Glutamatergic neuron (in vitro differentiated cells): ENCODE measurements at regions not wholly inside any gene's neighbourhood (a gene's known extent, or its start where the extent isn't known, plus 50 kb on each side); places are given as distances from the start of the nearest gene placed in this dataset.

Experiments
- DNase-seq: peaks from one replicate; pipeline ENCODE4 v3.0.0; 2022
- H3K27ac Mint-ChIP-seq: one replicate; pipeline ENCODE4 v1.8.0; 2020; ENCODE audit warnings: mild to moderate bottlenecking, mixed read lengths, inconsistent platforms; ENCODE audit not compliant: unreplicated experiment
- H3K27me3 Mint-ChIP-seq: one replicate; pipeline ENCODE4 v1.8.0; 2020; ENCODE audit warnings: mild to moderate bottlenecking, moderate library complexity, mixed read lengths, inconsistent platforms; ENCODE audit not compliant: unreplicated experiment
- H3K36me3 Mint-ChIP-seq: one replicate; pipeline ENCODE4 v1.8.0; 2020; ENCODE audit warnings: mild to moderate bottlenecking, mixed read lengths, inconsistent platforms; ENCODE audit not compliant: unreplicated experiment
- H3K4me1 Mint-ChIP-seq: one replicate; pipeline ENCODE4 v1.8.0; 2020; ENCODE audit warnings: mild to moderate bottlenecking, low read depth, mixed read lengths, inconsistent platforms; ENCODE audit not compliant: unreplicated experiment
- H3K4me3 Mint-ChIP-seq: one replicate; pipeline ENCODE4 v1.8.0; 2020; ENCODE audit warnings: mild to moderate bottlenecking, mixed read lengths, inconsistent platforms; ENCODE audit not compliant: unreplicated experiment
- H3K9me3 Mint-ChIP-seq: one replicate; pipeline ENCODE4 v1.8.0; 2020; ENCODE audit warnings: mild to moderate bottlenecking, moderate library complexity, mixed read lengths, inconsistent platforms; ENCODE audit not compliant: unreplicated experiment
- CTCF ChIP-seq: fragments of 200-600 bp; sonication (generic); IDR thresholded peaks from one replicate; pipeline ENCODE4 v1.5.0; 2021; ENCODE audit not compliant: partially characterized antibody, unreplicated experiment

GRCh38 chr2:180411661-180412060, 404.6 kb upstream of the CWC22 start:
- H3K36me3 Mint-ChIP-seq = no peaks in the 10 kb centered on the region
- H3K27ac Mint-ChIP-seq = no peak overlapping the region
- H3K9me3 Mint-ChIP-seq = no peaks in the 10 kb centered on the region
- H3K4me3 Mint-ChIP-seq = no peak overlapping the region
- no peak for DNase-seq
- no peaks in the 10 kb centered on the region for H3K27me3 Mint-ChIP-seq
- no peak for TF ChIP-seq CTCF
- H3K4me1 Mint-ChIP-seq = no peaks in the 10 kb centered on the region

- H3K4me3 Mint-ChIP-seq = no peak overlapping the region
- no peaks in the 10 kb centered on the region for H3K9me3 Mint-ChIP-seq
- no peak for TF ChIP-seq CTCF
- H3K4me1 Mint-ChIP-seq = no peaks in the 10 kb centered on the region
- no peak for DNase-seq
- no peaks in the 10 kb centered on the region for H3K27me3 Mint-ChIP-seq
- no peak overlapping the region for H3K27ac Mint-ChIP-seq
- no peaks in the 10 kb centered on the region for H3K36me3 Mint-ChIP-seq
Observed at GRCh38 chr2:180406687-180407086, 399.6 kb upstream of the CWC22 start.

- no peaks in the 10 kb centered on the region for H3K27me3 Mint-ChIP-seq
- H3K36me3 Mint-ChIP-seq = no peaks in the 10 kb centered on the region
- no peak overlapping the region for H3K27ac Mint-ChIP-seq
- no peaks in the 10 kb centered on the region for H3K9me3 Mint-ChIP-seq
- no peak for DNase-seq
- TF ChIP-seq CTCF = no peak
- H3K4me3 Mint-ChIP-seq = no peak overlapping the region
- H3K4me1 Mint-ChIP-seq = no peaks in the 10 kb centered on the region
Observed at GRCh38 chr2:180405520-180405919, 398.4 kb upstream of the CWC22 start.

- H3K27ac Mint-ChIP-seq = no peak overlapping the region
- no peaks in the 10 kb centered on the region for H3K9me3 Mint-ChIP-seq
- TF ChIP-seq CTCF = no peak
- DNase-seq = no peak
- H3K4me1 Mint-ChIP-seq = no peaks in the 10 kb centered on the region
- H3K27me3 Mint-ChIP-seq = no peaks in the 10 kb centered on the region
- no peak overlapping the region for H3K4me3 Mint-ChIP-seq
- peaks cover 5% of the 10 kb centered on the region for H3K36me3 Mint-ChIP-seq
Observed at GRCh38 chr2:180394305-180394704, 387.2 kb upstream of the CWC22 start.

GRCh38 chr2:180385601-180386201, 378.6 kb upstream of the CWC22 start:
- Mint-ChIP-seq H3K4me1 (no peaks in the 10 kb centered on the region), H3K9me3 (no peaks in the 10 kb centered on the region), H3K36me3 (no peaks in the 10 kb centered on the region), H3K4me3 (no peak overlapping the region), H3K27ac (no peak overlapping the region), H3K27me3 (no peaks in the 10 kb centered on the region)
- TF ChIP-seq CTCF = no peak
- DNase-seq = no peak
